Prostate gland (tissue), 2 donors: ENCODE measurements at regions not wholly inside any gene's neighbourhood (a gene's known extent, or its start where the extent isn't known, plus 50 kb on each side); places are given as distances from the start of the nearest gene placed in this dataset.
A peak's percentile ranks its signal among the peaks of the same experiment; 100 is the strongest.
"Not testable (repeated sequence)": the region's sequence is repeated elsewhere in the genome, so short reads cannot be mapped to it uniquely, and the experiment has no call there.

ENCODE experiments used
- DNase-seq: peaks from one replicate; pipeline ENCODE4 v3.0.0-alpha.2; 2019; ENCODE audit warnings: low spot score
- H3K27ac ChIP-seq, 2 donors: fragments of 200-600 bp; sonication (generic); 2 replicates each; pipeline ENCODE4 v1.5.1; 2017 to 2019
- H3K27me3 ChIP-seq: fragments of 200-600 bp; sonication (generic); replicated peaks from 2 replicates; pipeline ENCODE4 v1.5.1; 2019; ENCODE audit not compliant: insufficient read depth
- H3K36me3 ChIP-seq, 2 donors: fragments of 200-600 bp; sonication (generic); 1 replicate in 1 of 2; 2 replicates in 1 of 2; pipeline versions ENCODE4 v1.5.1 to v1.8.1; 2017 to 2019
- H3K4me1 ChIP-seq: fragments of 200-600 bp; sonication (generic); replicated peaks from 2 replicates; pipeline ENCODE4 v1.5.1; 2019
- H3K4me3 ChIP-seq, 2 donors: fragments of 200-600 bp; sonication (generic); 2 replicates each; pipeline ENCODE4 v1.5.1; 2017 to 2019
- H3K9me3 ChIP-seq: fragments of 200-600 bp; sonication (generic); 2 replicates; pipeline ENCODE4 v1.5.1; 2017
- POLR2A ChIP-seq: fragments of 450-650 bp; IDR thresholded peaks from one replicate; pipeline ENCODE4 v1.6.1; 2016; ENCODE audit warnings: antibody characterized with exemption, mild to moderate bottlenecking
- POLR2AphosphoS5 ChIP-seq: sonication (generic); formaldehyde crosslinking; IDR thresholded peaks from one replicate; pipeline ENCODE4 v1.6.1; 2017; ENCODE audit warnings: antibody characterized with exemption
- WGBS: methylation state at CpG from one replicate; pipeline ENCODE4 v1.1.5; 2018; 5-methylcytosine and 5-hydroxymethylcytosine counted together
- intact Hi-C: fragments of 100-400 bp; cut with DNase I; formaldehyde crosslinking; loops from one replicate; pipeline ENCODE4 v1.14.2; 2022
- TF ChIP-seq, protein P1 (sequence below), 4 experiments: fragments of 200-600 bp in 2 of 4; fragments of 450-650 bp in 2 of 4; sonication (generic) in 2 of 4; IDR thresholded peaks; 1 replicate in 3 of 4; 2 replicates in 1 of 4; pipeline ENCODE4 v1.5.1; 2016 to 2019; ENCODE audit warnings: antibody characterized with exemption in 4 of 4, mild to moderate bottlenecking in 2 of 4, moderate library complexity in 2 of 4

GRCh38 chr18:75728621-75729020 lies 301.1 kb upstream of the SMIM21 start:
- H3K27ac ChIP-seq = no peak overlapping the region
- no peaks in the 10 kb centered on the region for H3K36me3 ChIP-seq
- TF ChIP-seq, protein P1, sequence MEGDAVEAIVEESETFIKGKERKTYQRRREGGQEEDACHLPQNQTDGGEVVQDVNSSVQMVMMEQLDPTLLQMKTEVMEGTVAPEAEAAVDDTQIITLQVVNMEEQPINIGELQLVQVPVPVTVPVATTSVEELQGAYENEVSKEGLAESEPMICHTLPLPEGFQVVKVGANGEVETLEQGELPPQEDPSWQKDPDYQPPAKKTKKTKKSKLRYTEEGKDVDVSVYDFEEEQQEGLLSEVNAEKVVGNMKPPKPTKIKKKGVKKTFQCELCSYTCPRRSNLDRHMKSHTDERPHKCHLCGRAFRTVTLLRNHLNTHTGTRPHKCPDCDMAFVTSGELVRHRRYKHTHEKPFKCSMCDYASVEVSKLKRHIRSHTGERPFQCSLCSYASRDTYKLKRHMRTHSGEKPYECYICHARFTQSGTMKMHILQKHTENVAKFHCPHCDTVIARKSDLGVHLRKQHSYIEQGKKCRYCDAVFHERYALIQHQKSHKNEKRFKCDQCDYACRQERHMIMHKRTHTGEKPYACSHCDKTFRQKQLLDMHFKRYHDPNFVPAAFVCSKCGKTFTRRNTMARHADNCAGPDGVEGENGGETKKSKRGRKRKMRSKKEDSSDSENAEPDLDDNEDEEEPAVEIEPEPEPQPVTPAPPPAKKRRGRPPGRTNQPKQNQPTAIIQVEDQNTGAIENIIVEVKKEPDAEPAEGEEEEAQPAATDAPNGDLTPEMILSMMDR (IDR thresholded peaks at IDR 0.05) = no peak
- TF ChIP-seq POLR2AphosphoS5 = no peak
- no peak for TF ChIP-seq POLR2A
- intact Hi-C loops = no loop called here
- H3K9me3 ChIP-seq = no peaks in the 10 kb centered on the region
- H3K4me1 ChIP-seq = no peaks in the 10 kb centered on the region
- no peak for DNase-seq
- 85% methylated on average over 7 of the region's 7 CpGs for WGBS
- no peak overlapping the region for H3K4me3 ChIP-seq
- H3K27me3 ChIP-seq = no peaks in the 10 kb centered on the region

DNA sequence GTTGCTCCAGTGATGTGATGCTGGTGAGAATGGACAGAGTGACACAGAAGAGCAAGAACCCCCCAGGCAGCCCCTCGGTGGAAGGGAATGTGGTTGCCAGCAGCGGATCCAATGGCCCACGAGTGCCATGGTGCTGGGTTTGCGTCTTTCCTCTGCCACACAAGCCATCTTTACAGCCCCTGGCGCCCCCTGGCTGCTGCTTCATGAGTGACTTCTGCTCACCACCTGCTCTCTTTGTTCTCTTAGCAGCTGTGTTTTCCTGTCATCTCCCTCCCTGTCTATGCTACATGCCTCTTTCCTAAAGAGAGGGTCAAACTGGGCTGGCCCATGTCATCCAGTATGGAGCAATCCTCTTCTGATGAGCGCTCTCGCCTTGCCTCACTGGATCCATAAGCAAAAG lies 300.0 kb upstream of the SMIM21 start:
- H3K36me3 ChIP-seq = no peaks in the 10 kb centered on the region
- no peaks in the 10 kb centered on the region for H3K4me1 ChIP-seq
- no peaks in the 10 kb centered on the region for H3K27me3 ChIP-seq
- H3K9me3 ChIP-seq = no peaks in the 10 kb centered on the region
- intact Hi-C loops = no loop called here
- WGBS = 63% methylated on average over 7 of the region's 7 CpGs
- no peak for DNase-seq
- no peak for TF ChIP-seq POLR2A
- no peak for TF ChIP-seq POLR2AphosphoS5
- TF ChIP-seq, protein P1 (IDR thresholded peaks at IDR 0.05) = peak in 3 of 4 experiments; percentile 32 to 35 (median 35)
- H3K27ac ChIP-seq = no peak overlapping the region
- H3K4me3 ChIP-seq = no peak overlapping the region

GRCh38 chr18:75723521-75724340 lies 296.2 kb upstream of the SMIM21 start:
- Histone ChIP-seq H3K4me1 (no peaks in the 10 kb centered on the region), H3K4me3 (no peak overlapping the region), H3K27me3 (no peaks in the 10 kb centered on the region), H3K27ac (no peak overlapping the region), H3K36me3 (no peaks in the 10 kb centered on the region), H3K9me3 (no peaks in the 10 kb centered on the region)
- intact Hi-C loops = no loop called here
- WGBS = 71% methylated on average over 10 of the region's 10 CpGs
- DNase-seq = no peak
- TF ChIP-seq, protein P1 (IDR thresholded peaks at IDR 0.05) = no peak
- no peak for TF ChIP-seq POLR2AphosphoS5
- no peak for TF ChIP-seq POLR2A

DNA sequence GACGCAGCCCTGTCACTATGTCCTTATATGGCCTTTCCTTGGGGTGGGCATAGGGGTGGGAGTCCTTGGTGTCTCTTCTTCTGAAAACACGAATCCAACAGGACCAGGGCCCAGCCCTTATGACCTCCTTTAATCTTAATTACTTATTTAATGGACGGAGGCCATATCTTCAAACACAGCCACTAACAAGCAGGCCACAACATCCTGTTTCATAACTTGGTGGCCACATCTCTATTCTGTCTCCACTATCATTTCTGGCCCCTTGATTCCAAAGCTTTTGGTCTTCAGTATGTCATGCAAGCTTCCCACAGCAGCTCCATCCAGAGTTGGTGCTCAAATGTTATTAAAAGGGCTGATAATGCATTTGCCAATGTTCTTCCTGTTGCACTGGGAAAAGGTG lies 287.3 kb upstream of the SMIM21 start:
- intact Hi-C loops = no loop called here
- H3K36me3 ChIP-seq = no peaks in the 10 kb centered on the region
- no peaks in the 10 kb centered on the region for H3K9me3 ChIP-seq
- WGBS = 90% methylated on average over 3 of the region's 3 CpGs
- H3K4me3 ChIP-seq = no peak overlapping the region
- TF ChIP-seq POLR2AphosphoS5 = no peak
- H3K27me3 ChIP-seq = no peaks in the 10 kb centered on the region
- no peak for DNase-seq
- H3K27ac ChIP-seq = no peak overlapping the region
- no peaks in the 10 kb centered on the region for H3K4me1 ChIP-seq

DNA sequence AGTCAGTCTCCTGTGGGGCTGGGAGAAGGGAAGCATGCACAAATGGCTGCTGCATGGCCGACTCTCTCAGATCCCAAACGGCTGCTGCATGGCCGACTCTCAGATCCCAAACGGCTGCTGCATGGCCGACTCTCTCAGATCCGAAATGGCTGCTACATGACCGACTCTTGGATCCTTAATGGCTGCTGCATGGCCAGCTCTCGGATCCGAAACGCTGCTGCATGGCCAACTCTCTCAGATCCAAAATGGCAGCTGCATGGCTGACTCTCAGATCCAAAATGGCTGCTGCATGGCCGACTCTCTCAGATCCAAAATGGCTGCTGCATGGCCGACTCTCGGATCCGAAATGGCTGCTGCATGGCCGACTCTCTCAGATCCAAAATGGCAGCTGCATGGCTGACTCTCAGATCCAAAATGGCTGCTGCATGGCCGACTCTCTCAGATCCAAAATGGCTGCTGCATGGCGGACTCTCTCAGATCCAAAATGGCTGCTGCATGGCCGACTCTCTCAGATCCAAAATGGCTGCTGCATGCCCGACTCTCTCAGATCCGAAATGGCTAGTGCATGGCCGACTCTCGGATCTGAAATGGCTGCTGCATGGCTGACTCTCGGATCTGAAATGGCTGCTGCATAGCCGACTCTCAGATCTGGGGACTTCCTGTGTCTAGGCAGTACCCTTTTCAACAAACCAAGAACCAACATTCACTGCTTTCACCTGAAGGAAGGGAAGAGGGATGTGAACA lies 284.8 kb upstream of the SMIM21 start:
- H3K27ac ChIP-seq, DNase-seq, H3K36me3 ChIP-seq, intact Hi-C loops, H3K4me1 ChIP-seq, H3K9me3 ChIP-seq, H3K4me3 ChIP-seq, H3K27me3 ChIP-seq: not testable (repeated sequence)
- 90% methylated on average over 24 of the region's 24 CpGs for WGBS
